Stimulated activated CD4-positive, alpha-beta T cell treated with anti-CD3 and anti-CD28 coated beads, Interleukin-12 subunit alpha, Interleukin-12 subunit beta, amount 100 ng/mL, for 48 hours (primary cell): ENCODE measurements at regions not wholly inside any gene's neighbourhood (a gene's known extent, or its start where the extent isn't known, plus 50 kb on each side); places are given as distances from the start of the nearest gene placed in this dataset.

Experiments
- DNase-seq, 3 donors: peaks; one replicate each; pipeline ENCODE4 v3.0.0-alpha.2; 2020; ENCODE audit warnings: low read depth in 2 of 3, low spot score in 1 of 3

- DNase-seq, result no peak
These were observed 184.3 kb upstream of the CTBP2 start for GRCh38 chr10:125344573-125345171.

- no peak for DNase-seq
These were observed 183.6 kb upstream of the CTBP2 start for GRCh38 chr10:125343983-125344382.

GRCh38 chr10:125343118-125343925 is 183.0 kb upstream of the CTBP2 start:
- DNase-seq, result no peak

GRCh38 chr10:125341611-125342010 is 181.2 kb upstream of the CTBP2 start:
- DNase-seq, result no peak

- no peak for DNase-seq
These were observed 180.5 kb upstream of the CTBP2 start for GRCh38 chr10:125340903-125341302.

- no peak for DNase-seq
These were observed 177.1 kb upstream of the CTBP2 start for GRCh38 chr10:125337510-125337909.

GRCh38 chr10:125334545-125334944 is 174.2 kb upstream of the CTBP2 start:
- DNase-seq, result no peak

- DNase-seq, result no peak
These were observed 173.4 kb upstream of the CTBP2 start for GRCh38 chr10:125333769-125334168.

- DNase-seq, result no peak
These were observed 172.8 kb upstream of the CTBP2 start for GRCh38 chr10:125333209-125333591.

- DNase-seq, result no peak
These were observed 172.3 kb upstream of the CTBP2 start for GRCh38 chr10:125332548-125333208.

- DNase-seq, result no peak
These were observed 170.7 kb upstream of the CTBP2 start for GRCh38 chr10:125331056-125331455.

- no peak for DNase-seq
These were observed 168.7 kb upstream of the CTBP2 start for GRCh38 chr10:125329056-125329455.

- DNase-seq, result no peak
These were observed 165.0 kb upstream of the CTBP2 start for GRCh38 chr10:125325326-125325725.

- no peak for DNase-seq
These were observed 156.1 kb upstream of the CTBP2 start for GRCh38 chr10:125316436-125316835.

GRCh38 chr10:125300937-125301336 is 140.6 kb upstream of the CTBP2 start:
- no peak for DNase-seq

- DNase-seq, result no peak
These were observed 139.1 kb upstream of the CTBP2 start for GRCh38 chr10:125299461-125299860.

- DNase-seq, result no peak
These were observed 136.2 kb upstream of the CTBP2 start for GRCh38 chr10:125296598-125296997.

GRCh38 chr10:125294109-125294508 is 133.7 kb upstream of the CTBP2 start:
- no peak for DNase-seq

GRCh38 chr10:125291836-125292235 is 131.5 kb upstream of the CTBP2 start:
- no peak for DNase-seq

- DNase-seq, result no peak
These were observed 129.1 kb upstream of the CTBP2 start for GRCh38 chr10:125289461-125289860.

GRCh38 chr10:125284875-125285597 is 124.7 kb upstream of the CTBP2 start:
- DNase-seq, result no peak
